ENCODE measurements at regions not wholly inside any gene's neighbourhood (a gene's known extent, or its start where the extent isn't known, plus 50 kb on each side); places are given as distances from the start of the nearest gene placed in this dataset.

DNA sequence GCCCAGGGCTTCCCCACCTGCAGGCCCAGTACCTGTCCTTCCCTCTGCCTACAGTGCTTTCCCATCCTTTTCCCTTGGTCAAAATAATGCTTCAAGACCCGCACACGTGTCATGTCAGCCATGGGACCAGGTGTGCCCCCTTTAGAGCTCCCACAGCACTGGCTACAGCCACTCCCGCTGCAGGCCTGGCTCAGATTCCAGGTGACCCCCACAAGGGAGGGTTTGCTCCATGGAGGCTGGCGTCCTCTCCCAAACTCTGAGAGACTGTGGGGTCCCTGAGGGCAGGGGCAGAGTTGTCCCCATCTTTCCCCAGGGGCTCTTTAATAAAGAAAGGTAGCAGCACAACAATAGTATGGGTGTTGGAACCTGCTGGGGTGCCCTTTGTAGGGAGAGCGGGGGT, 66.4 kb upstream of the RUNX3 start:
- no peak overlapping the region for H3K27ac ChIP-seq (ENCODE audit: low read length)
- no peaks in the 10 kb centered on the region for H3K9me3 ChIP-seq (ENCODE audit: low read length)
- H3K9me2 ChIP-seq (ENCODE audit: insufficient read depth, low read length): no peaks in the 10 kb centered on the region
- no peaks in the 10 kb centered on the region for H3K36me3 ChIP-seq (ENCODE audit: insufficient read depth, low read length)
- H3K79me2 ChIP-seq (replicated peaks; ENCODE audit: insufficient read depth, low read length): no peaks in the 10 kb centered on the region
- no peak overlapping the region for H3K4me3 ChIP-seq (ENCODE audit: low read length)
- H2AFZ ChIP-seq (ENCODE audit: low read depth, low read length): no peak overlapping the region
- TF ChIP-seq RAD21 (conservative IDR thresholded peaks at IDR 0.05): no peak
- no peak for TF ChIP-seq REST (IDR thresholded peaks at IDR 0.05; ENCODE audit: borderline replicate concordance)
- TF ChIP-seq CTCF (IDR thresholded peaks at IDR 0.05; ENCODE audit: poor library complexity, severe bottlenecking): no peak
- TF ChIP-seq TAF1 (IDR thresholded peaks at IDR 0.05; ENCODE audit: low read depth): no peak
- no peak for TF ChIP-seq SMC3 (conservative IDR thresholded peaks at IDR 0.05; ENCODE audit: poor library complexity)
- no peak for TF ChIP-seq POLR2AphosphoS5 (IDR thresholded peaks at IDR 0.05)
- no peak for TF ChIP-seq EP300 (conservative IDR thresholded peaks at IDR 0.05; ENCODE audit: poor library complexity, severe bottlenecking)
- TF ChIP-seq EZH2 (IDR thresholded peaks at IDR 0.05; ENCODE audit: borderline replicate concordance, insufficient read depth, low read length, poor library complexity, severe bottlenecking): no peak
- TF ChIP-seq MXI1 (conservative IDR thresholded peaks at IDR 0.05; ENCODE audit: poor library complexity, severe bottlenecking): no peak
- H3K4me2 ChIP-seq (ENCODE audit: low read length): no peak overlapping the region
- no peaks in the 10 kb centered on the region for H3K27me3 ChIP-seq (ENCODE audit: insufficient read depth, low read depth, low read length)
- H4K20me1 ChIP-seq (ENCODE audit: insufficient read depth): no peaks in the 10 kb centered on the region
- no peak overlapping the region for H3K9ac ChIP-seq (ENCODE audit: low read length)
- H3F3A ChIP-seq (ENCODE audit: insufficient read depth, low read length, poor library complexity, severe bottlenecking): no peaks in the 10 kb centered on the region

GRCh38 chr1:24995661-24996060, 65.6 kb upstream of the RUNX3 start:
- Histone ChIP-seq H3K27me3 (ENCODE audit: insufficient read depth, low read depth, low read length) (no peaks in the 10 kb centered on the region), H3K9me3 (ENCODE audit: low read length) (no peaks in the 10 kb centered on the region), H3K79me2 (replicated peaks; ENCODE audit: insufficient read depth, low read length) (no peaks in the 10 kb centered on the region), H3K27ac (ENCODE audit: low read length) (no peak overlapping the region), H3K9me2 (ENCODE audit: insufficient read depth, low read length) (no peaks in the 10 kb centered on the region), H3K9ac (ENCODE audit: low read length) (no peak overlapping the region), H4K20me1 (ENCODE audit: insufficient read depth) (no peaks in the 10 kb centered on the region), H3K36me3 (ENCODE audit: insufficient read depth, low read length) (no peaks in the 10 kb centered on the region), H3K4me2 (ENCODE audit: low read length) (no peak overlapping the region), H3F3A (ENCODE audit: insufficient read depth, low read length, poor library complexity, severe bottlenecking) (no peaks in the 10 kb centered on the region), H2AFZ (ENCODE audit: low read depth, low read length) (no peak overlapping the region), H3K4me3 (ENCODE audit: low read length) (no peak overlapping the region)
- no peak for TF ChIP-seq TAF1 (IDR thresholded peaks at IDR 0.05; ENCODE audit: low read depth)
- TF ChIP-seq REST (IDR thresholded peaks at IDR 0.05; ENCODE audit: borderline replicate concordance): no peak
- no peak for TF ChIP-seq RAD21 (conservative IDR thresholded peaks at IDR 0.05)
- no peak for TF ChIP-seq CTCF (IDR thresholded peaks at IDR 0.05; ENCODE audit: poor library complexity, severe bottlenecking)
- TF ChIP-seq EP300 (conservative IDR thresholded peaks at IDR 0.05; ENCODE audit: poor library complexity, severe bottlenecking): no peak
- no peak for TF ChIP-seq POLR2AphosphoS5 (IDR thresholded peaks at IDR 0.05)
- no peak for TF ChIP-seq SMC3 (conservative IDR thresholded peaks at IDR 0.05; ENCODE audit: poor library complexity)
- no peak for TF ChIP-seq EZH2 (IDR thresholded peaks at IDR 0.05; ENCODE audit: borderline replicate concordance, insufficient read depth, low read length, poor library complexity, severe bottlenecking)
- TF ChIP-seq MXI1 (conservative IDR thresholded peaks at IDR 0.05; ENCODE audit: poor library complexity, severe bottlenecking): no peak
